Hepatocyte (in vitro differentiated cells): ENCODE measurements at regions not wholly inside any gene's neighbourhood (a gene's known extent, or its start where the extent isn't known, plus 50 kb on each side); places are given as distances from the start of the nearest gene placed in this dataset.

Experiments
- EZH2 ChIP-seq: fragments of 200-600 bp; sonication (generic); IDR thresholded peaks from 2 replicates; pipeline ENCODE4 v1.6.1; 2016; ENCODE audit warnings: antibody characterized with exemption, mild to moderate bottlenecking, borderline replicate concordance
- TF ChIP-seq, protein P1 (sequence below): fragments of 200-600 bp; sonication (generic); IDR thresholded peaks from 2 replicates; pipeline ENCODE4 v1.5.1; 2016; ENCODE audit warnings: antibody characterized with exemption, mild to moderate bottlenecking; ENCODE audit not compliant: poor library complexity

DNA sequence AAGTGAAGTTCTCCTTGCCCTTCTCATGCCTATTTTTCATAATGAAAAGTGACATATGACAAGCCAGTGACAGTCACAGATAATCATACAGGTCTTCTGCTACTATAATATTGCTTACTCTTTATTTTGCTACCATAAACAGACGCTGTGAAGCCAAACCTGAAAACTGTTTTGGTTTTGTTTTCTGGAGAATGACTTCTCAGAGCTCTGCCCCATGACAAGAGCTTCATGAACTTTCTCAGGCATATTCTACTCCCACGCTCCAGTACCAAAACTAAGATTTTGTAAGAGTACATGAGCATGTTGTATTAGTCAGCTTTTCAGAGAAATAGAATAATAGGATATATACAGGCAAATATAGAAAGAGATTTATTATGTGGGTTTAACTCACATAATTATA, 64.3 kb upstream of the VTCN1 start:
- TF ChIP-seq, protein P1, sequence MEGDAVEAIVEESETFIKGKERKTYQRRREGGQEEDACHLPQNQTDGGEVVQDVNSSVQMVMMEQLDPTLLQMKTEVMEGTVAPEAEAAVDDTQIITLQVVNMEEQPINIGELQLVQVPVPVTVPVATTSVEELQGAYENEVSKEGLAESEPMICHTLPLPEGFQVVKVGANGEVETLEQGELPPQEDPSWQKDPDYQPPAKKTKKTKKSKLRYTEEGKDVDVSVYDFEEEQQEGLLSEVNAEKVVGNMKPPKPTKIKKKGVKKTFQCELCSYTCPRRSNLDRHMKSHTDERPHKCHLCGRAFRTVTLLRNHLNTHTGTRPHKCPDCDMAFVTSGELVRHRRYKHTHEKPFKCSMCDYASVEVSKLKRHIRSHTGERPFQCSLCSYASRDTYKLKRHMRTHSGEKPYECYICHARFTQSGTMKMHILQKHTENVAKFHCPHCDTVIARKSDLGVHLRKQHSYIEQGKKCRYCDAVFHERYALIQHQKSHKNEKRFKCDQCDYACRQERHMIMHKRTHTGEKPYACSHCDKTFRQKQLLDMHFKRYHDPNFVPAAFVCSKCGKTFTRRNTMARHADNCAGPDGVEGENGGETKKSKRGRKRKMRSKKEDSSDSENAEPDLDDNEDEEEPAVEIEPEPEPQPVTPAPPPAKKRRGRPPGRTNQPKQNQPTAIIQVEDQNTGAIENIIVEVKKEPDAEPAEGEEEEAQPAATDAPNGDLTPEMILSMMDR = no peak
- no peak for TF ChIP-seq EZH2
